ENCODE measurements at regions not wholly inside any gene's neighbourhood (a gene's known extent, or its start where the extent isn't known, plus 50 kb on each side); places are given as distances from the start of the nearest gene placed in this dataset.
"Not testable (repeated sequence)": the region's sequence is repeated elsewhere in the genome, so short reads cannot be mapped to it uniquely, and the experiment has no call there.

GRCh38 chr11:134953417-134953970 lies 541.5 kb upstream of the B3GAT1 start:
- TF ChIP-seq CTCF (IDR thresholded peaks at IDR 0.05 in 4 of 5, conservative IDR thresholded peaks at IDR 0.05 in 1 of 5); POLR2A (IDR thresholded peaks at IDR 0.05): not testable (repeated sequence)
